Epithelial cell of proximal tubule (primary cell): ENCODE measurements at regions not wholly inside any gene's neighbourhood (a gene's known extent, or its start where the extent isn't known, plus 50 kb on each side); places are given as distances from the start of the nearest gene placed in this dataset.

Experiments
- DNase-seq: peaks from one replicate; pipeline ENCODE4 v3.0.0-alpha.2; 2011; ENCODE audit warnings: low read depth
- H3K4me3 ChIP-seq: 2 replicates; pipeline ENCODE4 v1.5.1; 2011; ENCODE audit warnings: low read depth, mild to moderate bottlenecking, low read length
- CTCF ChIP-seq: conservative IDR thresholded peaks from 2 replicates; pipeline ENCODE4 v1.5.1; 2012; ENCODE audit warnings: low read depth, mild to moderate bottlenecking, low read length

- no peak for DNase-seq
- TF ChIP-seq CTCF, result no peak
- no peak overlapping the region for H3K4me3 ChIP-seq
Observed at GRCh38 chrX:109927663-109928273, 75.1 kb upstream of the TMEM164 start.

GRCh38 chrX:109928596-109929335 is 74.1 kb upstream of the TMEM164 start:
- peak; percentile 14 for TF ChIP-seq CTCF
- H3K4me3 ChIP-seq, result no peak overlapping the region
- DNase-seq, result no peak

- no peak for TF ChIP-seq CTCF
- no peak for DNase-seq
- H3K4me3 ChIP-seq, result no peak overlapping the region
Observed at GRCh38 chrX:109931677-109932076, 71.2 kb upstream of the TMEM164 start.

GRCh38 chrX:109934434-109934833 is 68.5 kb upstream of the TMEM164 start:
- no peak overlapping the region for H3K4me3 ChIP-seq
- no peak for TF ChIP-seq CTCF
- DNase-seq, result no peak

GRCh38 chrX:109934935-109935334 is 68.0 kb upstream of the TMEM164 start:
- TF ChIP-seq CTCF, result no peak
- H3K4me3 ChIP-seq, result no peak overlapping the region
- DNase-seq, result no peak

GRCh38 chrX:109936114-109936513 is 66.8 kb upstream of the TMEM164 start:
- H3K4me3 ChIP-seq, result no peak overlapping the region

More at GRCh38 chrX:109936114-109936513, 66.8 kb upstream of the TMEM164 start:
- TF ChIP-seq CTCF, result no peak
- DNase-seq, result no peak
